Gastrocnemius medialis (tissue), 4 donors: ENCODE measurements at regions not wholly inside any gene's neighbourhood (a gene's known extent, or its start where the extent isn't known, plus 50 kb on each side); places are given as distances from the start of the nearest gene placed in this dataset.

Experiments
- POLR2A ChIP-seq, 2 donors: fragments of 450-650 bp; IDR thresholded peaks; one replicate each; pipeline ENCODE4 v1.6.1; 2017; ENCODE audit warnings: antibody characterized with exemption in 2 of 2, mild to moderate bottlenecking in 2 of 2, moderate library complexity in 2 of 2
- TF ChIP-seq, protein P1 (sequence below), 5 experiments: fragments of 450-650 bp in 3 of 5; fragments of 200-600 bp in 2 of 5; sonication (generic) in 2 of 5; IDR thresholded peaks in 4 of 5; conservative IDR thresholded peaks in 1 of 5; 1 replicate in 4 of 5; 2 replicates in 1 of 5; pipeline ENCODE4 v1.5.1; 2016 to 2019; ENCODE audit warnings: antibody characterized with exemption in 5 of 5, mild to moderate bottlenecking in 3 of 5, moderate library complexity in 3 of 5

DNA sequence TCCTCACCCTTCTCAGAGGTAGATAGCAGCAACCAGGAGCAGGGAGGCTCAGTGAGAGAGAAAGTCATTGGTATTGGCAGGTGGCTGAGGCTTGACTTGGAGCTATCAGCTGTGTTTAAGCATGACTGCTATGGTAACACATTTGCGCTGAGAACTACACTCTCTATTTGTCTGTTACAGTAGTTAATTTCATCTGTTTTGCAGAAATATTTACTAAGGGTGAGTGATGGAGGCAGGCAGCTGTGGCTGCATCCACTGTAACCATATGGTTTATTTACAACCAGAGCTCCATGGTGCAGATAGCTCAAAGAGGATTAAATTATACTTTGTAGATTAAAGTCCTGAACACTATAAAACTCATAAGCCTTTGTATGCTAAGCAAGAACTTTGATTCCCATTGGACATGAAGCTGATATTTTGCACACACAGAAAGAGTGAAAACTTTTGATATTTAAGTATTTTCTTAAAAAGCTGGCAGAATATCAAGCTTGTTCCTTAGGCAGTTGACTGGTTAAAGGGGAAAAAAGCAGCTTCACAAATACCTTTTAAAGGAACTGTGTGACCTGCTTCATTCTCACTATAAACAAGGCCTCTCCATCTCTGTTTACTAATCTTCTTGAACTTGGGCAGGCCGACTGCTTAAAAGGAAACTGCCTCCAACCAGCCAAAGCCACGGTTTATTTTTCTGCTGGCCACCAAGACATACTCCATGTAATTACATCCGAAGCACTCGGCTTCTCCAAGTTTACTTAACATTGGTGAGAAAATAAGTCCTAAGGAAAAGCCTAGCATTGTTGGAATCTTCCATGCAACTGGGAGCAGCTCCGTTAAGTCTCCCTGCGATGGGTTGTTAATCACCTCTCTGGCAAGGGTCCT is 299.8 kb upstream of the ZFHX3 start:
- TF ChIP-seq, protein P1, sequence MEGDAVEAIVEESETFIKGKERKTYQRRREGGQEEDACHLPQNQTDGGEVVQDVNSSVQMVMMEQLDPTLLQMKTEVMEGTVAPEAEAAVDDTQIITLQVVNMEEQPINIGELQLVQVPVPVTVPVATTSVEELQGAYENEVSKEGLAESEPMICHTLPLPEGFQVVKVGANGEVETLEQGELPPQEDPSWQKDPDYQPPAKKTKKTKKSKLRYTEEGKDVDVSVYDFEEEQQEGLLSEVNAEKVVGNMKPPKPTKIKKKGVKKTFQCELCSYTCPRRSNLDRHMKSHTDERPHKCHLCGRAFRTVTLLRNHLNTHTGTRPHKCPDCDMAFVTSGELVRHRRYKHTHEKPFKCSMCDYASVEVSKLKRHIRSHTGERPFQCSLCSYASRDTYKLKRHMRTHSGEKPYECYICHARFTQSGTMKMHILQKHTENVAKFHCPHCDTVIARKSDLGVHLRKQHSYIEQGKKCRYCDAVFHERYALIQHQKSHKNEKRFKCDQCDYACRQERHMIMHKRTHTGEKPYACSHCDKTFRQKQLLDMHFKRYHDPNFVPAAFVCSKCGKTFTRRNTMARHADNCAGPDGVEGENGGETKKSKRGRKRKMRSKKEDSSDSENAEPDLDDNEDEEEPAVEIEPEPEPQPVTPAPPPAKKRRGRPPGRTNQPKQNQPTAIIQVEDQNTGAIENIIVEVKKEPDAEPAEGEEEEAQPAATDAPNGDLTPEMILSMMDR (IDR thresholded peaks at IDR 0.05 in 4 of 5, conservative IDR thresholded peaks at IDR 0.05 in 1 of 5): no peak
- no peak for TF ChIP-seq POLR2A (IDR thresholded peaks at IDR 0.05)
